NCI-H345 treated with DMSO at 0.1 percent for 48 hours (cell line): ENCODE measurements at regions not wholly inside any gene's neighbourhood (a gene's known extent, or its start where the extent isn't known, plus 50 kb on each side); places are given as distances from the start of the nearest gene placed in this dataset.
"Not testable (repeated sequence)": the region's sequence is repeated elsewhere in the genome, so short reads cannot be mapped to it uniquely, and the experiment has no call there.

ENCODE experiments used
- DNase-seq: peaks from one replicate; lab custom pipeline; 2025; ENCODE audit not compliant: unreplicated experiment; lab: John Stamatoyannopoulos, UW

- no peak for DNase-seq
These were observed 294.8 kb downstream of the TSHZ3 start for GRCh38 chr19:31054430-31054829.

- no peak for DNase-seq
These were observed 299.8 kb downstream of the TSHZ3 start for GRCh38 chr19:31049431-31049830.

- DNase-seq: no peak
These were observed 303.2 kb downstream of the TSHZ3 start for GRCh38 chr19:31046024-31046423.

GRCh38 chr19:31041461-31041860 lies 307.8 kb downstream of the TSHZ3 start:
- DNase-seq: no peak

GRCh38 chr19:31039151-31039550 lies 310.1 kb downstream of the TSHZ3 start:
- DNase-seq: no peak

GRCh38 chr19:31037286-31037980 lies 311.8 kb downstream of the TSHZ3 start:
- no peak for DNase-seq

- not testable (repeated sequence) for DNase-seq
These were observed 317.8 kb downstream of the TSHZ3 start for GRCh38 chr19:31031455-31031854.

GRCh38 chr19:31023038-31023437 lies 326.2 kb downstream of the TSHZ3 start:
- no peak for DNase-seq

GRCh38 chr19:31018936-31019335 lies 330.3 kb downstream of the TSHZ3 start:
- no peak for DNase-seq

GRCh38 chr19:31015778-31016177 lies 333.5 kb downstream of the TSHZ3 start:
- DNase-seq: no peak

GRCh38 chr19:31014668-31015067 lies 334.6 kb downstream of the TSHZ3 start:
- no peak for DNase-seq

GRCh38 chr19:31013384-31014020 lies 335.7 kb downstream of the TSHZ3 start:
- DNase-seq: no peak

GRCh38 chr19:31002518-31003244 lies 346.6 kb downstream of the TSHZ3 start:
- no peak for DNase-seq

- no peak for DNase-seq
These were observed 347.2 kb downstream of the TSHZ3 start for GRCh38 chr19:31001991-31002390.

GRCh38 chr19:31000913-31001312 lies 348.3 kb downstream of the TSHZ3 start:
- DNase-seq: no peak

GRCh38 chr19:30999726-31000125 lies 349.5 kb downstream of the TSHZ3 start:
- no peak for DNase-seq

- no peak for DNase-seq
These were observed 352.0 kb downstream of the TSHZ3 start for GRCh38 chr19:30997222-30997621.

- DNase-seq: no peak
These were observed 370.6 kb downstream of the TSHZ3 start for GRCh38 chr19:30978639-30979038.

GRCh38 chr19:30969591-30969990 lies 379.6 kb downstream of the TSHZ3 start:
- DNase-seq: no peak

GRCh38 chr19:30968841-30969399 lies 380.3 kb downstream of the TSHZ3 start:
- no peak for DNase-seq

GRCh38 chr19:30968210-30968609 lies 381.0 kb downstream of the TSHZ3 start:
- no peak for DNase-seq

- no peak for DNase-seq
These were observed 382.8 kb downstream of the TSHZ3 start for GRCh38 chr19:30966486-30966885.
